Endothelial cell of umbilical vein (primary cell): ENCODE measurements at regions not wholly inside any gene's neighbourhood (a gene's known extent, or its start where the extent isn't known, plus 50 kb on each side); places are given as distances from the start of the nearest gene placed in this dataset.

Experiments
- POLR2A ChIP-seq: IDR thresholded peaks from 2 replicates; pipeline ENCODE4 v1.6.1; 2012; ENCODE audit warnings: low read depth, mild to moderate bottlenecking, control low read depth, low read length
- POLR2AphosphoS5 ChIP-seq: IDR thresholded peaks from 2 replicates; pipeline ENCODE4 v1.6.1; 2012; ENCODE audit warnings: low read depth, mild to moderate bottlenecking, control low read depth, low read length, moderate library complexity; ENCODE audit not compliant: insufficient read depth
- TF ChIP-seq, protein P1 (sequence below), 2 donors: IDR thresholded peaks; 1 replicate in 1 of 2; 2 replicates in 1 of 2; pipeline ENCODE4 v1.5.1; 2011; ENCODE audit warnings: low read length in 2 of 2, mild to moderate bottlenecking in 2 of 2, moderate library complexity in 2 of 2, control low read depth in 1 of 2, inconsistent platforms in 1 of 2, low read depth in 1 of 2; ENCODE audit not compliant: insufficient read depth in 1 of 2; ENCODE audit errors: extremely low read depth in 1 of 2

DNA sequence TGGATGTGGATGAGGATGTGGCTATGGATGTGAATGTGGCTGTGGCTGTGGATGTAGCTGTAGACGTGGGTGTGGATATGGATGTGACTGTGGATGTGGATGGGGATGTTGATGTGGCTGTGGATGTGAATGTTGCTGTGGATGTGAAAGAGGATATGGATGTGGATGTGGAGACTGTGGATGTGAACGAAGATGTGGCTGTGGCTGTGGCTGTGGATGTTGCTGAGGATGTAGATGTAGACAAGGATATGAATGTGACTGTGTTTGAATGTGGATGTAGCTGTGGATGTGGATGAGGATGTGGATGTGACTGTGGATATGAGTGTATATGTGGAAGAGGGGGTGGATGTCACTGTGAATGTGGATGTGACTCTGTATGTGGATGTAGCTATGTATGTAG lies 884.6 kb upstream of the CHAC2 start:
- TF ChIP-seq, protein P1, sequence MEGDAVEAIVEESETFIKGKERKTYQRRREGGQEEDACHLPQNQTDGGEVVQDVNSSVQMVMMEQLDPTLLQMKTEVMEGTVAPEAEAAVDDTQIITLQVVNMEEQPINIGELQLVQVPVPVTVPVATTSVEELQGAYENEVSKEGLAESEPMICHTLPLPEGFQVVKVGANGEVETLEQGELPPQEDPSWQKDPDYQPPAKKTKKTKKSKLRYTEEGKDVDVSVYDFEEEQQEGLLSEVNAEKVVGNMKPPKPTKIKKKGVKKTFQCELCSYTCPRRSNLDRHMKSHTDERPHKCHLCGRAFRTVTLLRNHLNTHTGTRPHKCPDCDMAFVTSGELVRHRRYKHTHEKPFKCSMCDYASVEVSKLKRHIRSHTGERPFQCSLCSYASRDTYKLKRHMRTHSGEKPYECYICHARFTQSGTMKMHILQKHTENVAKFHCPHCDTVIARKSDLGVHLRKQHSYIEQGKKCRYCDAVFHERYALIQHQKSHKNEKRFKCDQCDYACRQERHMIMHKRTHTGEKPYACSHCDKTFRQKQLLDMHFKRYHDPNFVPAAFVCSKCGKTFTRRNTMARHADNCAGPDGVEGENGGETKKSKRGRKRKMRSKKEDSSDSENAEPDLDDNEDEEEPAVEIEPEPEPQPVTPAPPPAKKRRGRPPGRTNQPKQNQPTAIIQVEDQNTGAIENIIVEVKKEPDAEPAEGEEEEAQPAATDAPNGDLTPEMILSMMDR (IDR thresholded peaks at IDR 0.05; ENCODE audit: extremely low read depth in 1 of 2, insufficient read depth in 1 of 2, low read depth in 1 of 2, low read length in 2 of 2), result no peak
- no peak for TF ChIP-seq POLR2A
- TF ChIP-seq POLR2AphosphoS5, result no peak
